Activated CD4-positive, alpha-beta T cell treated with anti-CD3 and anti-CD28 coated beads, Interleukin-2, amount 50 U/mL, for 16 hours (primary cell): ENCODE measurements at regions not wholly inside any gene's neighbourhood (a gene's known extent, or its start where the extent isn't known, plus 50 kb on each side); places are given as distances from the start of the nearest gene placed in this dataset.

Experiments used
- DNase-seq: peaks from one replicate; pipeline ENCODE4 v3.0.0-alpha.2; 2020

- DNase-seq = no peak
These were observed 174.2 kb upstream of the STT3B start for GRCh38 chr3:31358473-31359070.

- no peak for DNase-seq
These were observed 171.1 kb upstream of the STT3B start for GRCh38 chr3:31361371-31362273.

- no peak for DNase-seq
These were observed 168.5 kb upstream of the STT3B start for GRCh38 chr3:31364188-31364587.

DNA sequence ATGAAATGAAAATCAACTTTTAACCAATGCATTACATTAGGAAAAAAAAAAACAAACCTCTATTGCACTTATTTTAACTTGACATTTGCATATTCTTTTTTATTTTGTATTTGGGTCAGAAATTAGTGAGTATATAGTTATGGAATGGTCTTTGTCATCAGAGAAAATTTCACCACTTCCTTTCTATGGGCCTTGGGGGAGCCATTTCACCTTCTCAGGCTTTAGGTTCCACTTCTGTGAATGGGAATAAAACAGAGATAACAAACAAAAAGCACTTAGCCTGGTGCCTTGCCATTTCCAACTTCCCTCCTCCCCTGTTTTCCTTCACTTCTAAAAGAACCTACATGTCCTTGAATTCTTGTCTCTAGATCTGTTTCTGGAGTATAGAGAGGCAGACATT, 168.0 kb upstream of the STT3B start:
- DNase-seq = no peak

GRCh38 chr3:31367518-31367917, 165.2 kb upstream of the STT3B start:
- DNase-seq = no peak

- DNase-seq = no peak
These were observed 162.9 kb upstream of the STT3B start for GRCh38 chr3:31369637-31370379.

GRCh38 chr3:31370380-31370666, 162.4 kb upstream of the STT3B start:
- no peak for DNase-seq

DNA sequence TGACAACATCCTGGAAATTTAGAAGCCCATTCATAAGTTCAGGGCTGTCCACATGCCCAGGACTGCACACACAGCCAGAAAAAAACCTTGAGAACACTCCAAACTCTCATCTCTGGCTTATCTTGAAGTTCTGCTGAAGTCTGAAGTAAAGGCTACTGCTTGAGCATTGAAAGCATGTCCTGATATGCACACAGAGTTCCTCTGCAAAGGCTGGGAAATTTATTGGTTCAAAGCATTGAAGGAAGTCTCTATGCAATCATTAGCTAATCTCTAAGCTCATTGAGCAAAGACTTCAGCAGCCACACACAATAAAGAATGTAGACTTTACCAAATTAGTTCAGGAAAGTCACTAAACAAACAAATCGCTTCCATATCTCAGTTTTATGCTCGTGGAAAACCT, 162.0 kb upstream of the STT3B start:
- no peak for DNase-seq

GRCh38 chr3:31371484-31372177, 161.1 kb upstream of the STT3B start:
- DNase-seq = no peak

- DNase-seq = no peak
These were observed 159.0 kb upstream of the STT3B start for GRCh38 chr3:31373681-31374080.

GRCh38 chr3:31377045-31377642, 155.6 kb upstream of the STT3B start:
- peak; percentile 34 for DNase-seq

DNA sequence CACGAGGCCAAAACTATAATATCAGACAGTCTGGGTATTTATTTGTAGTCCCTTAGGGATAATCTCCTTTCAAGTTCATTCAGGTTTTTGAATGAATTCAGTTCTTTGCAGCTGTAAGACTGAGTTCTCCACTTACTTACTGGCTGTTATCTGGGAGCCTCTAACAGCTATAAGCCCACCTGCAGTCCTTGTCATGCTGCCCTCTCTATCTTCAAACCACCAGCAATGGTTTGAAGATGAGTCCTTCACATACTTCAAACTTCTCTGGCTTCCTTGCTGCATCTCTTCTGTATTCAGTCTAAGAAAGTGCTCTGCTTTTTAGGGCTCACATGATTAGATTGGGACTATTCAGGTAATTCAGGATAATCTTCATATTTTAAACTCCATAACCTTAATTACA, 154.5 kb upstream of the STT3B start:
- DNase-seq = no peak

- DNase-seq = no peak
These were observed 153.1 kb upstream of the STT3B start for GRCh38 chr3:31379598-31379997.

GRCh38 chr3:31382856-31383255, 149.9 kb upstream of the STT3B start:
- no peak for DNase-seq

GRCh38 chr3:31384117-31384516, 148.6 kb upstream of the STT3B start:
- no peak for DNase-seq

DNA sequence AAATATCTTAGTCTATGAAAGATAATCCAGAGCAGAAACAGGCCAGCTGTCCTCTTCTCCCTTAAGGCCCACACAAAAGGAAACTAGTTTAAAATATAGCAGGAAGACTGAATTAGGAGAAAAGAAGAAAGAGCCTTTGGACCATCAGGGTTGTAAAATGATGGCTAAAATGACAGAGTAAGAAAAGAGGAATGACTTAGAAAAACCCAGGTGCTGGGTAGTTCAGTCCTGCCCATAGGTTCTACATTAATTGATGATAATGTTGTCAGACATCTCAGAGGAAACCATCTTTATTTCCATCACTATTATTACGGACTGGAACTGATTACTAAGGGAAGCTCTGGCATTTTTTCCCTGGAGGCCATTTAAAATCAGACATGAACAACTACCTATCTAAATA, 142.8 kb upstream of the STT3B start:
- no peak for DNase-seq

DNA sequence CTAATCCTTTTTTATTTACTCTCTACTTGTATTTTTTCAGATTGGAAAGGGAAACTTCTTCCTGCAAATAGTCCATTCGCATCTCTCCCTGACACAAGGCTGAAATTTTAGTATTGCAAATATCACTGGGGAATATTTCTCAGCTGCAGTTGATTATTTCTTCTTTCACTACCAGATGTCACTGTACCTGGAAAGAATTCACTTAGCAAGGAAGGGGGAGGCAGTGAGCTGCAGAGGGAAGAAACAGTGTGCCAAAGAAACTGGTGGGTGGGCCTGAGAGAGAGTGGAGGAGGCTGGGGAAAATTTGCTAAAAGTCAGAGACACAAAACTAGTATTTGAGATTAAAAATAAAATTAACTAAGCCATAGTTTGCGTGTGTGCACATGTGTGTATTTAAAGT, 142.3 kb upstream of the STT3B start:
- DNase-seq = no peak

DNA sequence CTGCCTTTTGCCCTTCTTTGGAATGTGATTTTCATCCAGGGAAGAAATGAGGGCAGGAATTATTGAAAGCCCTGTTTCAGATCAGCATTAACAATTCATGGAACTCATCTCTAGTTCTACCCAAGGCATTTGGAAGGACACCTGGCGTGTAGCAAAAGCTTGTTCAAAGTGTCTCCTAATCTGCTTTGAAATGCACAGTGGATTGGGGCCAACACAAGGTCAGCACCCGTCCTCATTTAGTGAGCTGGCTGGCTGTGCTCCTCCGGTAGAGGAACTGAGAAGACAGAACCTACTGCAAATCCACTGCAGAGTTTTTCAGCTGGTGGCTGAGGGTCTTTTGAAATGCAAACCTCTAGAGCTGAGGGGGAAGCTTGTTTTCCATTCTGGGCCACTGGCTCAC, 141.6 kb upstream of the STT3B start:
- DNase-seq = no peak

DNA sequence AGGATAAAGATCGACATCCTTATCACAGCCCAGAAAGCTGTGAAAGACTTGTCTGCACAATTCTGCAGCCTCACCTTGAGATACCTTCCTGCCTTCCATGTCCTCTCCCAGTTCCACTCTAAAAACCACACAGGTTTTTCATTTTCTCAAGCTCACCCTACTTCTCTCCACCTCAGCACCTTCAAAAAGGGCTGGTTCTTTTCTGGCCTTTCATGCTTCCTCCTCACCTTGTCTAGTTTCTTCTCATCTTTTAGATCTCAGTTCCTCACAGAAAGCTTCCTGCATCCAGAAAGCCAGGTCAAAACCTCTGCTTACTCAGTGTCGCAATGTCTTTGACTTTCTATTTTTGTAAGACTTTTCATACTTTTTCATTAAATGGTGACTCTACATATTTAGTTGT, 140.2 kb upstream of the STT3B start:
- DNase-seq = no peak

DNA sequence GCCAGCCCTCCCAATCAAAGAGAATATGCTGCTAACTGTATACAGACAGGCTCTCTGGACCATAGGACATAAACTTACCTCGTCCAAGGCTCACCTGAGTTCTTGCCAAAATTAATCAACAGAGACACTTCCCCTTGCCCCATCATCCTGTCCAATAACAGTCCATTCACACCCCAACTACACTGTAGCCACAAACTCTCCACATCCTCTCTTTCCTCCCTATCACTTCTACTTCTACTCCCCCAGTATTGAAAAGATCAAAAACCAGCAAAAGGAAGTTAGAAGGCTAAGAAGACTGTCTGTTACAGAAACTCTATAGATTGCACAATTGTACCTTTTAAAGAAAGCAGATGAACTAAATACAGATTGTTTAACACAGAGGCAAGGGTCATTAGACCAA, 133.5 kb upstream of the STT3B start:
- DNase-seq = peak; percentile 14

DNA sequence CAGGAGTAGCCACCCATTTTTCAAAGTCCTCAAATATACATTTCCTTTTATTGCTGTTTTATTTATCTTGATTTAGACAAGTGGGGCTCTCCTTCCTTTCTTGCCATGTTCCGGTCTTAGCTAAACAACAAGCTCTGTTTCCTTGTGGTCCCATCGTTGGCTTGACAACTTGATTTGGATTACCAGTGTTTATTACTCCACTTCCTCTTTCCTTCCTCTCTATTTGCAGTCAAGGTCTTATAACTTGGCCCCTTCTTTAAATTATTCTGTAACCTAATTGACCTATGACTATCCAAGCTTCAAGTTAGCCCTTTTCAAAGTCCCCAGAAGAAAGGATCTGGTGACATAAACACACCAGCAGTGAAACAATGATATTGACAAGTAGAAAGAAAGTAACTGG, 130.6 kb upstream of the STT3B start:
- no peak for DNase-seq

DNA sequence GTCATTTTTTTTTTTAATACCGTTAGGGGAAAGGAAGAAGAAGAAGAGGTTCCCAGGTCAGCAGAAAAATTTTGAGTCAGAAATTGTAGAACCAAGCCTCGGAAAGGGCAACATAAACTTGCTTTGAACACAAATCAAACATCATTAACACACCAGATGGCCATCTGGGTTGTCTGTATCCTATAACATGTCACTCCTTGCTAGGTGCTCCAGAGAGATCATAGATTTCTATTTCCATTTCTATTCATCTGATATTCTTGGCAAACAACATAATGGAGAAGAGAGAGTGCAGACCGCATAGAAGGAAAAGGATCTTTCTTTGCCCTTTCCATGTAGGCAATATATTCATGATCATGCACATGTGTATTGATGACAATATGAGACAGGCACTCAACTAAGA, 129.5 kb upstream of the STT3B start:
- no peak for DNase-seq

GRCh38 chr3:31404871-31405270, 127.9 kb upstream of the STT3B start:
- DNase-seq = no peak
